ENCODE measurements at regions not wholly inside any gene's neighbourhood (a gene's known extent, or its start where the extent isn't known, plus 50 kb on each side); places are given as distances from the start of the nearest gene placed in this dataset.

DNA sequence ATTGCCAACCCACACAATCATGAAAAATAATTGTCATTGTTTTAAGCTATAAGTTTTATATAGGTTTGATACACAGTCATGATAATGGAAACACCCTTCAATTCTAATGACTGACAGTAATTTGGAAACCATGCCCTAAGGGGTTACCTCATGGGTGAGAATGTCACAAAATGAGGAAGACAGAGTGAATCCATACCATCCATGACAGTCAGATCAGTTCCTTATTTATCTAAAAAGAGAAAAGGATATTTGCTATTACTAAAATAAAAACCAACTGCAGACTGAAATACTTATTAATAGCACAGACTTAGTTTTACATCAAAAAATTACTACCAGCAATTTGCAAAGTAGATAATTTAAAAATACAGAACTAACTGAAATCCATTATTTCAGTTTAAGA lies 437.8 kb downstream of the UTRN start (continued):
- TF ChIP-seq, protein P1, sequence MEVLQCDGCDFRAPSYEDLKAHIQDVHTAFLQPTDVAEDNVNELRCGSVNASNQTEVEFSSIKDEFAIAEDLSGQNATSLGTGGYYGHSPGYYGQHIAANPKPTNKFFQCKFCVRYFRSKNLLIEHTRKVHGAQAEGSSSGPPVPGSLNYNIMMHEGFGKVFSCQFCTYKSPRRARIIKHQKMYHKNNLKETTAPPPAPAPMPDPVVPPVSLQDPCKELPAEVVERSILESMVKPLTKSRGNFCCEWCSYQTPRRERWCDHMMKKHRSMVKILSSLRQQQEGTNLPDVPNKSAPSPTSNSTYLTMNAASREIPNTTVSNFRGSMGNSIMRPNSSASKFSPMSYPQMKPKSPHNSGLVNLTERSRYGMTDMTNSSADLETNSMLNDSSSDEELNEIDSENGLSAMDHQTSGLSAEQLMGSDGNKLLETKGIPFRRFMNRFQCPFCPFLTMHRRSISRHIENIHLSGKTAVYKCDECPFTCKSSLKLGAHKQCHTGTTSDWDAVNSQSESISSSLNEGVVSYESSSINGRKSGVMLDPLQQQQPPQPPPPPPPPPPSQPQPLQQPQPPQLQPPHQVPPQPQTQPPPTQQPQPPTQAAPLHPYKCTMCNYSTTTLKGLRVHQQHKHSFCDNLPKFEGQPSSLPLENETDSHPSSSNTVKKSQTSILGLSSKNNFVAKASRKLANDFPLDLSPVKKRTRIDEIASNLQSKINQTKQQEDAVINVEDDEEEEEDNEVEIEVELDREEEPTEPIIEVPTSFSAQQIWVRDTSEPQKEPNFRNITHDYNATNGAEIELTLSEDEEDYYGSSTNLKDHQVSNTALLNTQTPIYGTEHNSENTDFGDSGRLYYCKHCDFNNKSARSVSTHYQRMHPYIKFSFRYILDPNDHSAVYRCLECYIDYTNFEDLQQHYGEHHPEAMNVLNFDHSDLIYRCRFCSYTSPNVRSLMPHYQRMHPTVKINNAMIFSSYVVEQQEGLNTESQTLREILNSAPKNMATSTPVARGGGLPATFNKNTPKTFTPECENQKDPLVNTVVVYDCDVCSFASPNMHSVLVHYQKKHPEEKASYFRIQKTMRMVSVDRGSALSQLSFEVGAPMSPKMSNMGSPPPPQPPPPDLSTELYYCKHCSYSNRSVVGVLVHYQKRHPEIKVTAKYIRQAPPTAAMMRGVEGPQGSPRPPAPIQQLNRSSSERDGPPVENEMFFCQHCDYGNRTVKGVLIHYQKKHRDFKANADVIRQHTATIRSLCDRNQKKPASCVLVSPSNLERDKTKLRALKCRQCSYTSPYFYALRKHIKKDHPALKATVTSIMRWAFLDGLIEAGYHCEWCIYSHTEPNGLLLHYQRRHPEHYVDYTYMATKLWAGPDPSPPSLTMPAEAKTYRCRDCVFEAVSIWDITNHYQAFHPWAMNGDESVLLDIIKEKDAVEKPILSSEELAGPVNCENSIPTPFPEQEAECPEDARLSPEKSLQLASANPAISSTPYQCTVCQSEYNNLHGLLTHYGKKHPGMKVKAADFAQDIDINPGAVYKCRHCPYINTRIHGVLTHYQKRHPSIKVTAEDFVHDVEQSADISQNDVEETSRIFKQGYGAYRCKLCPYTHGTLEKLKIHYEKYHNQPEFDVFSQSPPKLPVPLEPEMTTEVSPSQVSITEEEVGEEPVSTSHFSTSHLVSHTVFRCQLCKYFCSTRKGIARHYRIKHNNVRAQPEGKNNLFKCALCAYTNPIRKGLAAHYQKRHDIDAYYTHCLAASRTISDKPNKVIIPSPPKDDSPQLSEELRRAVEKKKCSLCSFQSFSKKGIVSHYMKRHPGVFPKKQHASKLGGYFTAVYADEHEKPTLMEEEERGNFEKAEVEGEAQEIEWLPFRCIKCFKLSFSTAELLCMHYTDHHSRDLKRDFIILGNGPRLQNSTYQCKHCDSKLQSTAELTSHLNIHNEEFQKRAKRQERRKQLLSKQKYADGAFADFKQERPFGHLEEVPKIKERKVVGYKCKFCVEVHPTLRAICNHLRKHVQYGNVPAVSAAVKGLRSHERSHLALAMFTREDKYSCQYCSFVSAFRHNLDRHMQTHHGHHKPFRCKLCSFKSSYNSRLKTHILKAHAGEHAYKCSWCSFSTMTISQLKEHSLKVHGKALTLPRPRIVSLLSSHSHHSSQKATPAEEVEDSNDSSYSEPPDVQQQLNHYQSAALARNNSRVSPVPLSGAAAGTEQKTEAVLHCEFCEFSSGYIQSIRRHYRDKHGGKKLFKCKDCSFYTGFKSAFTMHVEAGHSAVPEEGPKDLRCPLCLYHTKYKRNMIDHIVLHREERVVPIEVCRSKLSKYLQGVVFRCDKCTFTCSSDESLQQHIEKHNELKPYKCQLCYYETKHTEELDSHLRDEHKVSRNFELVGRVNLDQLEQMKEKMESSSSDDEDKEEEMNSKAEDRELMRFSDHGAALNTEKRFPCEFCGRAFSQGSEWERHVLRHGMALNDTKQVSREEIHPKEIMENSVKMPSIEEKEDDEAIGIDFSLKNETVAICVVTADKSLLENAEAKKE (CRISPR knock-in tag; IDR thresholded peaks at IDR 0.05), result no peak
- TF ChIP-seq CREB1 (CRISPR knock-in tag; IDR thresholded peaks at IDR 0.05; ENCODE audit: low read depth) (no peak), POLR2AphosphoS5 (IDR thresholded peaks at IDR 0.05; ENCODE audit: low read depth) (no peak), ZNF331 (CRISPR knock-in tag; IDR thresholded peaks at IDR 0.05; ENCODE audit: low read depth) (no peak)

DNA sequence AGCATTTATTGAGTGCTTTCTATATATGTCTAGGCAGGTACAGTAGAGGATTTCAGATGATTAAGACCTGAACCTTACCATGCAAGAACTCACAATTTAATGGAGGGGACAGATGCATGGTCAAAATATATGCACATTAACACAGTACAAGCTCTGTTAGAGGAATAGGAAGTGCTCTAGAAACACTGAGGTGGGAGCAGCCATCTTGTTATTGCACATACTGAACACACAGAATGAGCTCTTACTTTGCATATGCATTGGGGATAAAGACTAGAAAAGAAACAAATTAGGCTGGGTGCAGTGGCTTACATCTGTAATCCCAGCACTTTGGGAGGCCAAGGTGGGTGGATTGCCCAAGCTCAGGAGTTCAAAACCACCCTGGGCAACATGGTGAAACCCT lies 438.3 kb downstream of the UTRN start:
- Histone ChIP-seq H3K4me3 (no peak overlapping the region), H4K20me1 (replicated peaks; ENCODE audit: insufficient read depth) (no peaks in the 10 kb centered on the region), H2AFZ (no peak overlapping the region), H3K27me3 (ENCODE audit: insufficient read depth) (no peaks in the 10 kb centered on the region), H3K9me2 (ENCODE audit: insufficient read depth) (no peaks in the 10 kb centered on the region; the same call in 1 of the 2 replicates), H3F3A (replicated peaks; ENCODE audit: low read depth) (no peaks in the 10 kb centered on the region), H3K4me2 (no peak overlapping the region), H3K36me3 (ENCODE audit: insufficient read depth) (no peaks in the 10 kb centered on the region), H3K4me1 (ENCODE audit: insufficient read depth) (peaks cover 15% of the 10 kb centered on the region), H3K27ac (ENCODE audit: low read depth) (no peak overlapping the region), H3K79me2 (replicated peaks; ENCODE audit: insufficient read depth) (no peaks in the 10 kb centered on the region)
- no peak overlapping the region for H3K27ac Mint-ChIP-seq
- peaks cover 12% of the 10 kb centered on the region for H3K4me1 Mint-ChIP-seq
- H3K36me3 Mint-ChIP-seq (ENCODE audit: low read depth), result peaks cover 2% of the 10 kb centered on the region; the same call in 1 of the 3 replicates
- no peaks in the 10 kb centered on the region; the same call in 2 of the 3 replicates for H3K9me3 Mint-ChIP-seq
- no peak for ATAC-seq
- H3K27me3 Mint-ChIP-seq (ENCODE audit: insufficient read depth, low read depth, poor library complexity), result peaks cover 2% of the 10 kb centered on the region
- TF ChIP-seq EZH2phosphoT487 (IDR thresholded peaks at IDR 0.05; ENCODE audit: unreplicated experiment) (no peak), STAT1 (IDR thresholded peaks at IDR 0.05; ENCODE audit: unreplicated experiment) (no peak), CREB1 (CRISPR knock-in tag; IDR thresholded peaks at IDR 0.05; ENCODE audit: low read depth) (no peak), NANOG (IDR thresholded peaks at IDR 0.05; ENCODE audit: borderline replicate concordance) (no peak), EZH2 (IDR thresholded peaks at IDR 0.05; ENCODE audit: low read depth, unreplicated experiment) (no peak), JUNB (IDR thresholded peaks at IDR 0.05; ENCODE audit: unreplicated experiment) (no peak)
- TF ChIP-seq, protein P2, sequence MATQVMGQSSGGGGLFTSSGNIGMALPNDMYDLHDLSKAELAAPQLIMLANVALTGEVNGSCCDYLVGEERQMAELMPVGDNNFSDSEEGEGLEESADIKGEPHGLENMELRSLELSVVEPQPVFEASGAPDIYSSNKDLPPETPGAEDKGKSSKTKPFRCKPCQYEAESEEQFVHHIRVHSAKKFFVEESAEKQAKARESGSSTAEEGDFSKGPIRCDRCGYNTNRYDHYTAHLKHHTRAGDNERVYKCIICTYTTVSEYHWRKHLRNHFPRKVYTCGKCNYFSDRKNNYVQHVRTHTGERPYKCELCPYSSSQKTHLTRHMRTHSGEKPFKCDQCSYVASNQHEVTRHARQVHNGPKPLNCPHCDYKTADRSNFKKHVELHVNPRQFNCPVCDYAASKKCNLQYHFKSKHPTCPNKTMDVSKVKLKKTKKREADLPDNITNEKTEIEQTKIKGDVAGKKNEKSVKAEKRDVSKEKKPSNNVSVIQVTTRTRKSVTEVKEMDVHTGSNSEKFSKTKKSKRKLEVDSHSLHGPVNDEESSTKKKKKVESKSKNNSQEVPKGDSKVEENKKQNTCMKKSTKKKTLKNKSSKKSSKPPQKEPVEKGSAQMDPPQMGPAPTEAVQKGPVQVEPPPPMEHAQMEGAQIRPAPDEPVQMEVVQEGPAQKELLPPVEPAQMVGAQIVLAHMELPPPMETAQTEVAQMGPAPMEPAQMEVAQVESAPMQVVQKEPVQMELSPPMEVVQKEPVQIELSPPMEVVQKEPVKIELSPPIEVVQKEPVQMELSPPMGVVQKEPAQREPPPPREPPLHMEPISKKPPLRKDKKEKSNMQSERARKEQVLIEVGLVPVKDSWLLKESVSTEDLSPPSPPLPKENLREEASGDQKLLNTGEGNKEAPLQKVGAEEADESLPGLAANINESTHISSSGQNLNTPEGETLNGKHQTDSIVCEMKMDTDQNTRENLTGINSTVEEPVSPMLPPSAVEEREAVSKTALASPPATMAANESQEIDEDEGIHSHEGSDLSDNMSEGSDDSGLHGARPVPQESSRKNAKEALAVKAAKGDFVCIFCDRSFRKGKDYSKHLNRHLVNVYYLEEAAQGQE (IDR thresholded peaks at IDR 0.05; ENCODE audit: unreplicated experiment), result no peak
- no peak overlapping the region for H3K4me3 Mint-ChIP-seq
- DNase-seq (ENCODE audit: low spot score), result no peak

Data from GM23338 (cell line).